Aorta (tissue), 5 donors: ENCODE measurements at regions not wholly inside any gene's neighbourhood (a gene's known extent, or its start where the extent isn't known, plus 50 kb on each side); places are given as distances from the start of the nearest gene placed in this dataset.
A peak's percentile ranks its signal among the peaks of the same experiment; 100 is the strongest.
"Not testable (repeated sequence)": the region's sequence is repeated elsewhere in the genome, so short reads cannot be mapped to it uniquely, and the experiment has no call there.

ENCODE experiments used
- ATAC-seq: fragments of 200-7000 bp; cut with Tn5 transposase; one replicate; pipeline ENCODE4 v1.9.1; 2022; ENCODE audit warnings: moderate library complexity; ENCODE audit not compliant: low FRiP score
- DNase-seq, 2 donors: peaks; one replicate each; pipeline ENCODE4 v3.0.0-alpha.2; 2020
- H3K27ac ChIP-seq, 2 donors: one replicate each; pipeline ENCODE4 v1.5.1; 2013; ENCODE audit warnings: low read length in 2 of 2, mild to moderate bottlenecking in 2 of 2, moderate library complexity in 2 of 2, control low read depth in 1 of 2, inconsistent platforms in 1 of 2, low read depth in 1 of 2
- H3K27me3 ChIP-seq, 2 donors: one replicate each; pipeline ENCODE4 v1.6.1; 2013; ENCODE audit warnings: control low read depth in 1 of 2, low read length in 1 of 2, mild to moderate bottlenecking in 1 of 2, moderate library complexity in 1 of 2; ENCODE audit not compliant: insufficient read depth in 2 of 2, control insufficient read depth in 1 of 2
- H3K36me3 ChIP-seq, 2 donors: one replicate each; pipeline ENCODE4 v1.6.1; 2013; ENCODE audit warnings: control low read depth in 1 of 2, low read length in 1 of 2, mild to moderate bottlenecking in 1 of 2; ENCODE audit not compliant: insufficient read depth in 2 of 2, control insufficient read depth in 1 of 2
- H3K4me1 ChIP-seq, 2 donors: one replicate each; pipeline ENCODE4 v1.6.1; 2013; ENCODE audit warnings: low read length in 2 of 2, control low read depth in 1 of 2, mild to moderate bottlenecking in 1 of 2, moderate library complexity in 1 of 2; ENCODE audit not compliant: insufficient read depth in 2 of 2, control insufficient read depth in 1 of 2
- H3K4me3 ChIP-seq, 2 donors: one replicate each; pipeline ENCODE4 v1.5.1; 2013; ENCODE audit warnings: low read length in 2 of 2, control low read depth in 1 of 2, mild to moderate bottlenecking in 1 of 2
- H3K9me3 ChIP-seq: one replicate; pipeline ENCODE4 v1.6.1; 2013; ENCODE audit warnings: mild to moderate bottlenecking, low read length; ENCODE audit not compliant: control insufficient read depth
- WGBS, 2 donors: extraction: QIAGEN DNeasy Blood & Tissue Kit; methylation state at CpG; one replicate each; pipeline ENCODE4 v1.1.7; 2013; 5-methylcytosine and 5-hydroxymethylcytosine counted together
- intact Hi-C, 2 donors: fragments of 100-400 bp; cut with DNase I; formaldehyde crosslinking; loops; one replicate each; pipeline versions ENCODE4 v1.14.2 to v1.15.0; 2022
- donor health status: healthy with polysubstance abuse.
- donor health status: Bipolar disorder and iron deficiency.
- donor health status: DM: no; HTN: no; CAD: no.
- donor health status: DM: no; HTN: no; CAD: no.
- donor health status: DM: yes; HTN: yes; CAD: no.

- intact Hi-C loops, ATAC-seq, H3K27ac ChIP-seq, H3K4me1 ChIP-seq, H3K4me3 ChIP-seq, H3K9me3 ChIP-seq, H3K36me3 ChIP-seq, H3K27me3 ChIP-seq: not testable (repeated sequence)
- DNase-seq, result peak in 1 of 2 donors; percentile 64
- 96 to 98% methylated on average over 36 to 45 of the region's 45 CpGs for WGBS, 2 donors
Measured at GRCh38 chr2:180691186-180691854, 289.1 kb upstream of the UBE2E3 start.

DNA sequence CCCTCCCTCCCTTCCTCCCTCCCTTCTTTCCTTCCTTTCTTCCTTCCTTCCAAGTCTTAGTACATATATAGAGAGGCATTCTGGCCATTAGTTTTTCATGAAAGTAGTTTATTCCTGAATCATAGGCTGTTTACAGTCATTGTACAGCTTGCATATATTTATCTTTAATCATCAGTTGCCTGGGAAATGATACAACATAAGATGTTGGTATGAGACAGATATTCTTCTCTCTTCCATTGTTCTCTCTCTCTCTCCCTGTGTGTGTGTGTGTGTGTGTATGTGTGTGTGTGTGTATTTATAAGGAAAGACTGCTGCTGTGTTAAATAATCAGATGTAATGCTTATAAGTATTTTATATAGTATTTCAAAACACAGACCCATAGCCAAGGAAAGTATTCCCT, 289.8 kb upstream of the UBE2E3 start:
- Histone ChIP-seq H3K4me1 (no peaks in the 10 kb centered on the region), H3K9me3 (no peaks in the 10 kb centered on the region), H3K4me3 (no peak overlapping the region), H3K27ac (no peak overlapping the region), H3K27me3 (no peaks in the 10 kb centered on the region), H3K36me3 (no peaks in the 10 kb centered on the region)
- no peak for DNase-seq
- intact Hi-C loops, result no loop called here
- no peak for ATAC-seq

DNA sequence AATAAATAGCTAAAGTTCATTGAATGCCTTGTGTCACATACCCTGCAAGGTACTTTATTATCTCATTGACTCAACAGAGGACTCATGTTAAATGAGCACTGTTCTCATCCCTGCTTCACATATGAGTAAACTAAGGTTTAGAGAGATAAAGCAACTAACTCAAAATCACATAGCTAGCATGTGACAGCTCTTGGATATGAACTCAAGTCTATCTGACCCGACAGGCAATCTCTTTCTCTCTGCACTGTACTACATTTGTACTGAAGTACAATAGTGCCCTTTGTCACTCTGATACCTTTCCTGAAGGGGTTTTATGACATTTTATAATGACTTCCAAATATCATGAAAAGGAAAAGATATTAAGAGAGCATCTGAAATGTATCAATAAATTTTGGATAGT, 297.5 kb upstream of the UBE2E3 start:
- no peaks in the 10 kb centered on the region for H3K36me3 ChIP-seq
- ATAC-seq (no peak), DNase-seq (no peak)
- intact Hi-C loops, result no loop called here
- no peaks in the 10 kb centered on the region for H3K9me3 ChIP-seq
- H3K4me3 ChIP-seq, result no peak overlapping the region
- 70 to 76% methylated on average over 1 of the region's 1 CpG for WGBS, 2 donors
- no peaks in the 10 kb centered on the region for H3K27me3 ChIP-seq
- no peak overlapping the region for H3K27ac ChIP-seq
- no peaks in the 10 kb centered on the region for H3K4me1 ChIP-seq

DNA sequence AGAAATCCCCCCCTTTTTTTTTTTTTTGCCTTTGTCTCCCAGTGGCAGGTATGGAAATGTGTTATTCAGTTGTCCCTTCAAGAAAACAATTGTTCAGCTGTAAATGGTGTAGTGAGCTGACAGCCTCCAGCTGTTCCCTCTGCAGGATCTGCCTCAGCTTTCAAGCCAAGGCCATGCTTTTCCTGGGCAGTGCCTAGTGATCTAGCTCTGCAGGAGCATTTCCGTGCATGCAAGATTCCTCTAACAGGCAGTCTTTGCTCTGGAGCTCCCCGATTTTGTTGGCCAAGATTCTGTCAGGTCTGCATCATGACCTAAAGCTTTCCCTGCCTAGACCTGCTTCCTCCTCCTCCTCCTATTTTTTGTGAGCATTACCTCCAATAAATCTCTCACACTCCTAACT, 300.7 kb upstream of the UBE2E3 start:
- Histone ChIP-seq H3K27me3 (no peaks in the 10 kb centered on the region), H3K9me3 (no peaks in the 10 kb centered on the region), H3K27ac (no peak overlapping the region), H3K36me3 (no peaks in the 10 kb centered on the region), H3K4me3 (no peak overlapping the region), H3K4me1 (no peaks in the 10 kb centered on the region)
- 21 to 25% methylated on average over 2 of the region's 2 CpGs for WGBS, 2 donors
- DNase-seq (no peak), ATAC-seq (no peak)
- intact Hi-C loops, result no loop called here

DNA sequence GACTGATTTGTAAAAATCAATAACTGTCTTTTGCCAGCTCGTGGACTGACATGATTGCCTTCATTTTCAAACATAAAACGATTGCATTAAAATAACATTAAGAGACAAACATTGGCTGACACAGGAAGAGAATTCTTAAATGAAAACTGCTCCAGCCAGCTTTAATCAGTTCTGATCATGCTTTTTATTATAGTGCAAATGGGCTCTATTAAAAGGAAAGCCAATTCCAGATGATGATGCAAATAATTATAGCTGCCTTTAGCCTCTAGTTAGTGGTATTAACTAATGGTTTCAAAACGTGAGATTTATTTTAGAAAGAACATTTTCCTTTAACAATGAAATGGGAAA, 301.8 kb upstream of the UBE2E3 start:
- intact Hi-C loops, result no loop called here
- WGBS, 2 donors, result 42 to 49% methylated on average over 3 of the region's 3 CpGs
- H3K9me3 ChIP-seq, result no peaks in the 10 kb centered on the region

DNA sequence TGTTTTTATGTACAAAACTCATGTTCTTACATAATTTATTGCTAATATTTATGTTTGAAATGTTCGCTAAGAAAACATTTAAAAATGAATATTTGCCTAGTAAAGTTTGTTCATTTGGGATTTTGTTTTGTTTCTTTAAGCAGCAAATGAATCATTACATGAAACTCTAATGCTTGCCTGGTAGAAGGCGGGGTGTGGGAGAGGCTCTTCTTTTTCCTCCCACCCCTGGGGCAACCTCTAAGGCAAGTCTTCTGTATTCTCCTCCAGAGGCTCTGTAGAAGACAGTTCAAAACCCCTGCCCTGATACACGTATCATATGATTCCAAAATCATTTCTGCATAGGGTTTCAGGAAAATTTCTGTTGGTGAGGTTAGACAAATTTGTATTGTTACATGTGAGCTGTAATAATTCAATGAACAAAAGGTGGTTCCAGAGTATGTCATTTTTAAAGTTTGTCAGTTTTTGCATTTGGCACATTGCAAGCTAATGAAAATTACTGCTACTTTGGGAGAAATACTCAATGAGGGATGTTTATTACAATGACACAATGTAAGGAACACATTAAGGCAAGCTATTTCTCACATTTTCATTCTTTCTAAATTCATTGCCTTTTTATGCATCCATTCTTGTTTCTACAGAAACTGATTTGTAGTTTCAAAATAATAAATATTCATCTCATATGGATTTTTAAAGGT, 302.3 kb upstream of the UBE2E3 start:
- no peak overlapping the region for H3K27ac ChIP-seq
- WGBS, 2 donors, result 59 to 85% methylated on average over 3 of the region's 3 CpGs
- no peak for ATAC-seq
- no peak overlapping the region for H3K4me3 ChIP-seq
- H3K27me3 ChIP-seq, result no peaks in the 10 kb centered on the region
- no peaks in the 10 kb centered on the region for H3K9me3 ChIP-seq
- no peaks in the 10 kb centered on the region for H3K4me1 ChIP-seq
- no peak for DNase-seq
- H3K36me3 ChIP-seq, result no peaks in the 10 kb centered on the region
- intact Hi-C loops, result no loop called here

More for the DNA sequence above, 301.8 kb upstream of the UBE2E3 start:
- H3K4me1 ChIP-seq, result no peaks in the 10 kb centered on the region
- H3K36me3 ChIP-seq, result no peaks in the 10 kb centered on the region
- ATAC-seq (no peak), DNase-seq (no peak)
- no peak overlapping the region for H3K4me3 ChIP-seq
- H3K27ac ChIP-seq, result no peak overlapping the region
- H3K27me3 ChIP-seq, result no peaks in the 10 kb centered on the region

GRCh38 chr2:180677200-180677599, 303.2 kb upstream of the UBE2E3 start:
- Histone ChIP-seq H3K27ac (no peak overlapping the region), H3K36me3 (no peaks in the 10 kb centered on the region), H3K4me3 (no peak overlapping the region), H3K4me1 (no peaks in the 10 kb centered on the region), H3K9me3 (no peaks in the 10 kb centered on the region), H3K27me3 (no peaks in the 10 kb centered on the region)
- DNase-seq (no peak), ATAC-seq (no peak)
- WGBS, 2 donors, result 52 to 55% methylated on average over 3 of the region's 3 CpGs
- intact Hi-C loops, result no loop called here

GRCh38 chr2:180676520-180677025, 303.8 kb upstream of the UBE2E3 start:
- H3K9me3 ChIP-seq, result no peaks in the 10 kb centered on the region
- H3K4me3 ChIP-seq, result no peak overlapping the region
- no peaks in the 10 kb centered on the region for H3K4me1 ChIP-seq
- no peaks in the 10 kb centered on the region for H3K27me3 ChIP-seq
- H3K27ac ChIP-seq, result no peak overlapping the region
- 96 to 97% methylated on average over 1 of the region's 1 CpG for WGBS, 2 donors
- DNase-seq (no peak), ATAC-seq (no peak)
- H3K36me3 ChIP-seq, result no peaks in the 10 kb centered on the region
- intact Hi-C loops, result no loop called here

GRCh38 chr2:180675170-180675569, 305.2 kb upstream of the UBE2E3 start:
- Histone ChIP-seq H3K9me3 (no peaks in the 10 kb centered on the region), H3K27ac (no peak overlapping the region), H3K36me3 (no peaks in the 10 kb centered on the region), H3K27me3 (no peaks in the 10 kb centered on the region), H3K4me1 (no peaks in the 10 kb centered on the region), H3K4me3 (no peak overlapping the region)
- intact Hi-C loops, result no loop called here
- no peak for DNase-seq
- ATAC-seq, result no peak
- 42 to 70% methylated on average over 1 of the region's 1 CpG for WGBS, 2 donors
